GM19468 (cell line): ENCODE measurements at regions not wholly inside any gene's neighbourhood (a gene's known extent, or its start where the extent isn't known, plus 50 kb on each side); places are given as distances from the start of the nearest gene placed in this dataset.

ENCODE experiments used
- ATAC-seq: cut with Tn5 transposase; IDR thresholded peaks from one replicate; pipeline ENCODE4 v1.9.1; 2021; ENCODE audit warnings: mild to moderate bottlenecking, moderate library complexity, moderate number of reproducible peaks; ENCODE audit not compliant: unreplicated experiment; ENCODE audit errors: extremely low read depth

DNA sequence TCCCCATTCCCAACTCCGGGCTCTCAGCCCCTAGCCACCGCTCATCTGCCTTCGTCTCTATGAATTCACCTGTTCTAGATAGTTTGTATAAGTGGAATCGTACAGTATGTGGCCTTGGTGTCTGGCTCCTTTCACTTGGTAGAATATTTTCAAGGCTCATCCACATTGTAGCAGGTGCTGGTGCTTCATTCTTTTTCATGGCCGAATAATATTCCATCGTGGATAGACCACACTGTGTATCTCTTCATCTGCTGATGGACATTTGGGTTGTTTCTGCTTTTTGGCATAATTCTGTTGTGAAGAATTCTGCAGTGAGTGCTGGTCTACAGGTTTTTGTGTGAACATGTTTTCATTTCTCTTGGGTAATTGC, 324.2 kb downstream of the SEC14L1 start:
- no peak for ATAC-seq

GRCh38 chr17:77465358-77466041, 324.7 kb downstream of the SEC14L1 start:
- ATAC-seq = no peak

- ATAC-seq = no peak
Observed at GRCh38 chr17:77466140-77466539, 325.4 kb downstream of the SEC14L1 start.

- no peak for ATAC-seq
Observed at GRCh38 chr17:77466596-77467223, 325.9 kb downstream of the SEC14L1 start.

DNA sequence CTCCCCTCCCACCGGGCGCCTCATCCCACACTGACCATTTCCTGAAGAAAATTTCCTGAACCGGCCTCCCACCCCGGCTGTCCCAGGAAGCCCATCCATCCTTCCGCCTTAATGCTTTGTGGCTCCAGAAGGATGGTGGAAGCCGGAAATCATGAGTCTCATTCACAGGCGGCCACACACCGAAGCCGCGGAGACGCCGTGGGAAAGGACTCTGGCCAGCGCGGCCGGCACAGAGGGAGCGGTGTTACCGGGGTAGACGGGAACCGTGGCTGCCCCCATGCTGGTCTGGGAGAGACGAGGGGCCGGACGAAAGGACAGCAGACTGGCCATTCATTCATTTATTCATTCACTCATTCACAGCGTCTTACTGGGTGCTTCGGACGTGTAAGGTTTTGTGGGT, 326.8 kb downstream of the SEC14L1 start:
- no peak for ATAC-seq

- no peak for ATAC-seq
Observed at GRCh38 chr17:77468897-77469296, 328.1 kb downstream of the SEC14L1 start.

DNA sequence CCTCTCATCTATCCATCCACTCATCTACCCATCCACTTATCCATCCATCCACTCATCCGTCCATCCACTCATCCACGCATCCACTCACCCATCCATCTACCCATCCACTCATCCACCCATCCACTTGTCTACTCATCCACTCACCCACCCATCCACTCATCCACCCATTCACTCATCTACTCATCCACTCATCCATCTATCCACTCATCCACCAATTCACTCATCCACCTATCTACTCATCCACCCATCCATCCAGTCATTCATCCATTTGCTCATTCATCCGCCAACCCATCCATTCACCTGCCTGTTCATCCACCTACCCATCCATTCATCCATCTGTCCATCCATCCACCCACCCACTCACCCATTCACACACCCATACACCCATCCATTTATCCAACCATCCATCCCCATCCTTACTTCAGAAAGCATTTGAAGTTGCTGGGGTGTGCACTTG, 329.6 kb downstream of the SEC14L1 start:
- no peak for ATAC-seq

- ATAC-seq = no peak
Observed at GRCh38 chr17:77470800-77471733, 330.3 kb downstream of the SEC14L1 start.

- ATAC-seq = no peak
Observed at GRCh38 chr17:77471984-77472461, 331.3 kb downstream of the SEC14L1 start.

DNA sequence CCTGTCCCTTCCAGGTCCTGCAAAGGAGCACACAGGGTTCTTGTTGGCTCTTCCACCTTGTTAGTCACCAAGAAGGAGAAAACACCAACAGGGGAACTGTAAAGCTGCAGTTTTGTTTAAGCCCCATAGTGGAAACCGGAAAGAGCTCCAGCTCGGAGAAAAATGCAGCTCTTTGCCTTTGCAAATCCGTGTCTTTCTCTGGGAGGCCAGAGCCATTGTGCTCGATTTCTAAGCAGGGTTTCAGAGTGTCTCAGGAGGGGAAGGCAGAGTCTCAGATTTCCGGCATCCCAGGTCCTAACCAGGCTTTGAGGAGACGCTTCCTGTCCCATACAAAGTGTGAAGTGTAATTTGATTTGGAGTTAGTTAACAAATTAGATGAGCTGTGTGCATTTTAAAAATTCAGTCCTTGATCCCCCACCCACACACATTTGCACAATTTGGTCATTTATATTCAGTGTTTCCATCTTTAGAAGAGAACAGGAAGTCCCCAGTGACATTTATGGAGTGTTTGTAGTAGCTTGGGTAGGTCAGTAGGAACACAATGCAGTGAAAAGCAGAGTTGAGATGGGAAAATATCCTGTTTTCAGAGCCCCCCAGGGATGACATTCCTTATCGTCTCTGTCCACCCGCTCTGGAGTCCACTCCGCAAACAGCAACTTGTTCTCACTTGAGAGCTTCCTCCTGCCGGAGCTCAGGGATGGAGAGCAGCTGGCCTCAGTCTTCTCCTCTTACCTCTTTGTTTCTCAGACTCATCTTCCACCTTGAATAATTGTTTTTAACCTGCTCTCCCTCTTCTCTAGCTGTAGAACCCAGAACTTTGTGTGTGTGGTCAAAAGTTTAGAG, 331.9 kb downstream of the SEC14L1 start:
- no peak for ATAC-seq

GRCh38 chr17:77473615-77474226, 333.0 kb downstream of the SEC14L1 start:
- no peak for ATAC-seq

GRCh38 chr17:77474292-77474988, 333.7 kb downstream of the SEC14L1 start:
- ATAC-seq = no peak

DNA sequence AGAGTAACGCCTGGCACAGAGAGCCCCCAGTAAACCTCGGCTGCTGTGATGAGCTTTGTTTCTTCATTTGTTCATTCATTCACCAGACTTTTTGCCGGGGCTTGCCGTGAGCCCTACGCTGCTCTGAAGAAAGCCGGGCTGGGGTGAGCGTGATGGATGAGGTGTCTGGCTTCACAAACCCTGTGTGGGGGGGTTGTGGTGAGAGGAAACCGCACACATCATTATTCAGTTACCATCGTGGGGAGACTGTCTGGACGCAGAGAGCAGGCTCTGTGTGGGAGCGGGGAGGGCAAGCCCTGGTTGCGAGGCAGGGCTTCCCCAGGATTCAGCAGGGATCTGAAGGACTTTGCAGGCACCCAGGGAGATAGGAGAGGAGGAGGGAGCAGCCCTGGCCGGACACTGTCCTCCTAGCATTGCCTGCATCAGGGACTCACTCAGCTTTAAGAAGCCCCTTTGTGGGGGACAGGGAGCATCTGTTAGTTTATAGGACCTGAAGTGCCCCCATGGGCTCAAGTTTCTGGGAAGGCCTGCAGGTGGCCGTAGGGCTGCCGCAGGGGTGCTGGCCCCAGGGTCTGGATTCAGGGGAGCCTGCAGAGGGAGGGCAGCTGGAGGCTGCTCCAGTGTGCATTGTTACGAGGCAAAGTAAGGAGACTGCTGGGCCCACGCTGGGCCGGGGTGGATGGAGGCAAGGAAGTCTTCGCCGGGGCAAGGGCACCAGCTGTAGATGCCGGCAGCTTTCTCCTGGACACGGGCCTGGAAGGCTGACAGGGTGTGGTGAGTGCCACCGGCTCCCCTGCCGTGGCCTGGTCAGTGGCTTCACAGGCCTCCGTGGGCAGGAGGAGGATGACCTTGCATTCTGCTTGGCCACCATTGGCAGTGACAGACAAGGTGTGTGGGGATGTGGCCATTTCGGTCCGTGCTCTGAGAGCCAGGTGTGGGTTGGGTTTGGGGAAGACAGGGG, 334.5 kb downstream of the SEC14L1 start:
- no peak for ATAC-seq

DNA sequence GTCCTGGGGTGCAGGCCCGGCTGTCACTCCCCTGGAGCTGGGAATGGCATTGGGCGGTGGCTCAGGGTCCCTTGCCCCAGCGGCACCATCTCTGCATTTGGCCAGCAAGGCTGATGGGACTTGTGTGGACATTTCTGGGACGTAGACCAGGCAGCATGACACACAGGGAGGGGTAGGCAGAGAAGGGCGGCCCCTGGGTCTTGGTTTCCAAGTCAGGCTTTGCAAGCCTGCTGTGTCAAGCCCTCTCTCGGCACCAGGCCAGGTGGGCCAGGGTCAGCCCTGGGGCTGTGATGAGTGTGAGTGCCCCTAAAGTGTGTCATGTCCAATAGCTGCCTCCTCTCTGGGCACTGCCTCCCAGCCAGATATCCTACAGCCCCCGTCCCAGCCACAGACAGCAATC, 335.2 kb downstream of the SEC14L1 start:
- no peak for ATAC-seq

- ATAC-seq = no peak
Observed at GRCh38 chr17:77476498-77476897, 335.7 kb downstream of the SEC14L1 start.

DNA sequence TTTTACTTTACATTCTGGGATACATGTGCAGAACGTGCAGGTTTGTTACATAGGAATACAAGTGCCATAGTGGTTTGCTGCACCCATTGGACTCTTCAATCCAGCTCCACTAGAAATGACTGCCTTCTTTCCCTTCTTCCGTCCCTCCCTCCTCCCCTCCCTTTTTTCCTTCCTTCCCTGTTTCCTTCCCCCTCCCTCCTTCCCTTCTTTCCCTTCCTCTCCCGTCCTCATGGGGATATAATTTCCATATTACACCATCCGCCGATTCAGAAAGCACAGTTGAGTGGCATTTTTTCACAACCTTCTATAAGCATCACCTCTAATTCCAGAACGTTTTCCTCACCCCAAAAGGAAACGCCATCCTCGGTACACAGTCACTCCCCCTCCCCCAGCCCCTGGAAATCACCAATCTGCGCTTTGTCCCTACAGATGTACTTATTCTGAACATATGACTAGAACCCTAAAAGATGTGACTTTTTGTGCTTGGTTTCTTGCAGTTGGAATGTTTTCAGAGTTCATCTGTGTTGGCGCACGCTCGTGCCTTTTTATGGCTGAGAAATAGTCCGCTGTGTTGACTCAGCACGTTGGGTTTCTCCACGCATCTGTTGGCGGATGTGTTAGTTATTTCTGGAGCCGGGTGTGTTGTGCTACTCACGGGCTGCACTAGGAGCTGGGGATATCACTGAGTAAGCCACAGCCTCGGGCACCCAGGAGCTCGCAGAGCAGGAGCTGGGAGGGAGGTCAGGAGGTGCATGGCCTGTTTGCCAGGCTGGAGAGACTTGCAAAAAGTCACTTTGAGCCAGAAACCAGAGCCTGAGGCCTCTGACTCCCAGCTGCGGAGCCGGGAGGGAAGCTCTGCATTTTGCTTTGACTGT, 336.4 kb downstream of the SEC14L1 start:
- ATAC-seq = no peak

GRCh38 chr17:77478281-77478680, 337.5 kb downstream of the SEC14L1 start:
- ATAC-seq = no peak
